Endodermal cell (in vitro differentiated cells): ENCODE measurements at regions not wholly inside any gene's neighbourhood (a gene's known extent, or its start where the extent isn't known, plus 50 kb on each side); places are given as distances from the start of the nearest gene placed in this dataset.

Source experiments
- DNase-seq: peaks from one replicate; pipeline ENCODE4 v3.0.0-alpha.2; 2017
- H3K27ac ChIP-seq: 2 replicates; pipeline ENCODE4 v1.5.1; 2013; ENCODE audit warnings: mild to moderate bottlenecking, low read depth, low read length, moderate library complexity
- H3K27me3 ChIP-seq: 2 replicates; pipeline ENCODE4 v1.6.1; 2013; ENCODE audit warnings: mild to moderate bottlenecking, low read length, moderate library complexity; ENCODE audit not compliant: insufficient read depth, control insufficient read depth, poor library complexity, severe bottlenecking
- H3K36me3 ChIP-seq: 2 replicates; pipeline ENCODE4 v1.7.0; 2013; ENCODE audit warnings: mild to moderate bottlenecking, low read length, moderate library complexity; ENCODE audit not compliant: control insufficient read depth, insufficient read depth
- H3K4me1 ChIP-seq: one replicate; pipeline ENCODE4 v1.7.0; 2013; ENCODE audit warnings: low read length; ENCODE audit not compliant: control insufficient read depth, insufficient read depth
- H3K4me3 ChIP-seq: 2 replicates; pipeline ENCODE4 v1.5.1; 2013; ENCODE audit warnings: mild to moderate bottlenecking, low read length, moderate library complexity
- H3K9ac ChIP-seq: 2 replicates; pipeline ENCODE4 v1.6.1; 2013; ENCODE audit warnings: mild to moderate bottlenecking, low read length, moderate library complexity; ENCODE audit not compliant: poor library complexity, severe bottlenecking; ENCODE audit errors: extremely low read depth
- H3K9me3 ChIP-seq: 2 replicates; pipeline ENCODE4 v1.6.1; 2013; ENCODE audit warnings: mild to moderate bottlenecking, low read length, moderate library complexity; ENCODE audit not compliant: control insufficient read depth
- H3K27ac Mint-ChIP-seq: 2 replicates; pipeline ENCODE4 v1.8.0; 2020; ENCODE audit warnings: mixed read lengths
- H3K27me3 Mint-ChIP-seq: 2 replicates; pipeline ENCODE4 v1.8.0; 2021; ENCODE audit warnings: mild to moderate bottlenecking, mixed read lengths; ENCODE audit not compliant: insufficient read depth
- H3K36me3 Mint-ChIP-seq: 2 replicates; pipeline ENCODE4 v1.8.0; 2020; ENCODE audit warnings: low read depth, mixed read lengths
- H3K4me1 Mint-ChIP-seq: 2 replicates; pipeline ENCODE4 v1.8.0; 2020; ENCODE audit warnings: mixed read lengths
- H3K4me3 Mint-ChIP-seq: 2 replicates; pipeline ENCODE4 v1.8.0; 2020; ENCODE audit warnings: mild to moderate bottlenecking, moderate library complexity, mixed read lengths
- H3K9me3 Mint-ChIP-seq: 2 replicates; pipeline ENCODE4 v1.8.0; 2020; ENCODE audit warnings: mild to moderate bottlenecking, mixed read lengths
- WGBS, 2 experiments: methylation state at CpG; one replicate each; pipeline versions ENCODE4 v1.1.5 to v1.1.7; 2013; ENCODE audit warnings: missing lambda C conversion rate in 2 of 2, mixed read lengths in 1 of 2; ENCODE audit not compliant: insufficient coverage in 1 of 2, insufficient read length in 1 of 2; 5-methylcytosine and 5-hydroxymethylcytosine counted together
- TF ChIP-seq, protein P1 (sequence below): fragments of 200-600 bp; sonication (generic); conservative IDR thresholded peaks from 2 replicates; pipeline ENCODE4 v1.5.0; 2021; ENCODE audit warnings: antibody characterized with exemption, mild to moderate bottlenecking

DNA sequence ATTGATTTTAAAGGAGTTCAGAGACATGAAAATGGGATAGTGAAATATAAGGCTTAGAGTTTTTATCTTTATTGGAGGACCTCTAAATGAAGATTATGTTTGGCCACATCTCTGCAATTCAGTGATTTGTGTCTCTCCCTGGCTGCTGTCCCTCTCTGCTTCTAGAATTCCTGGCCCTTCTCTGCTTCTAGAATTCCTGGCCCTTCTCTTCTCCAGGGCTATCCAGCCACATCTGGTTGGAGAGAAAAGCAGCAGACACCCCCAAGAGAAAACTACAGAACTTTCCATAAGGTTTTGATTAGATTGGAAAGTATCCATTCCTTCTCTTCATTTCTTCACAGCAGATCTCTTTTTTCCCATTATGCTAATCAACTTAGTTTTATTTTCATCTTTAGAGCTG lies 135.5 kb downstream of the NPY start:
- Histone ChIP-seq H3K9me3 (no peaks in the 10 kb centered on the region), H3K36me3 (no peaks in the 10 kb centered on the region), H3K4me3 (no peak overlapping the region), H3K27me3 (no peaks in the 10 kb centered on the region), H3K27ac (no peak overlapping the region), H3K4me1 (no peaks in the 10 kb centered on the region), H3K9ac (no peak overlapping the region)
- H3K4me3 Mint-ChIP-seq, result no peak overlapping the region
- no peak for DNase-seq
- TF ChIP-seq, protein P1, sequence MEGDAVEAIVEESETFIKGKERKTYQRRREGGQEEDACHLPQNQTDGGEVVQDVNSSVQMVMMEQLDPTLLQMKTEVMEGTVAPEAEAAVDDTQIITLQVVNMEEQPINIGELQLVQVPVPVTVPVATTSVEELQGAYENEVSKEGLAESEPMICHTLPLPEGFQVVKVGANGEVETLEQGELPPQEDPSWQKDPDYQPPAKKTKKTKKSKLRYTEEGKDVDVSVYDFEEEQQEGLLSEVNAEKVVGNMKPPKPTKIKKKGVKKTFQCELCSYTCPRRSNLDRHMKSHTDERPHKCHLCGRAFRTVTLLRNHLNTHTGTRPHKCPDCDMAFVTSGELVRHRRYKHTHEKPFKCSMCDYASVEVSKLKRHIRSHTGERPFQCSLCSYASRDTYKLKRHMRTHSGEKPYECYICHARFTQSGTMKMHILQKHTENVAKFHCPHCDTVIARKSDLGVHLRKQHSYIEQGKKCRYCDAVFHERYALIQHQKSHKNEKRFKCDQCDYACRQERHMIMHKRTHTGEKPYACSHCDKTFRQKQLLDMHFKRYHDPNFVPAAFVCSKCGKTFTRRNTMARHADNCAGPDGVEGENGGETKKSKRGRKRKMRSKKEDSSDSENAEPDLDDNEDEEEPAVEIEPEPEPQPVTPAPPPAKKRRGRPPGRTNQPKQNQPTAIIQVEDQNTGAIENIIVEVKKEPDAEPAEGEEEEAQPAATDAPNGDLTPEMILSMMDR, result no peak
- no peak overlapping the region for H3K27ac Mint-ChIP-seq
- H3K4me1 Mint-ChIP-seq, result no peaks in the 10 kb centered on the region
- H3K36me3 Mint-ChIP-seq, result no peaks in the 10 kb centered on the region
- H3K9me3 Mint-ChIP-seq, result no peaks in the 10 kb centered on the region
- H3K27me3 Mint-ChIP-seq, result peaks cover 6% of the 10 kb centered on the region

GRCh38 chr7:24422441-24423010 lies 138.5 kb downstream of the NPY start:
- no peak for DNase-seq
- Histone ChIP-seq H3K4me3 (no peak overlapping the region), H3K36me3 (no peaks in the 10 kb centered on the region), H3K27me3 (no peaks in the 10 kb centered on the region), H3K27ac (peak overlapping the region; percentile 60), H3K9ac (no peak overlapping the region), H3K4me1 (no peaks in the 10 kb centered on the region), H3K9me3 (peaks cover 17% of the 10 kb centered on the region)
- H3K27ac Mint-ChIP-seq, result no peak overlapping the region
- H3K36me3 Mint-ChIP-seq, result no peaks in the 10 kb centered on the region
- peaks cover 18% of the 10 kb centered on the region for H3K9me3 Mint-ChIP-seq
- H3K4me3 Mint-ChIP-seq, result no peak overlapping the region
- TF ChIP-seq, protein P1, result no peak
- peaks cover 2% of the 10 kb centered on the region for H3K27me3 Mint-ChIP-seq
- H3K4me1 Mint-ChIP-seq, result peaks cover 9% of the 10 kb centered on the region
- WGBS, 2 experiments, result 76 to 84% methylated on average over 3 to 4 of the region's 4 CpGs

DNA sequence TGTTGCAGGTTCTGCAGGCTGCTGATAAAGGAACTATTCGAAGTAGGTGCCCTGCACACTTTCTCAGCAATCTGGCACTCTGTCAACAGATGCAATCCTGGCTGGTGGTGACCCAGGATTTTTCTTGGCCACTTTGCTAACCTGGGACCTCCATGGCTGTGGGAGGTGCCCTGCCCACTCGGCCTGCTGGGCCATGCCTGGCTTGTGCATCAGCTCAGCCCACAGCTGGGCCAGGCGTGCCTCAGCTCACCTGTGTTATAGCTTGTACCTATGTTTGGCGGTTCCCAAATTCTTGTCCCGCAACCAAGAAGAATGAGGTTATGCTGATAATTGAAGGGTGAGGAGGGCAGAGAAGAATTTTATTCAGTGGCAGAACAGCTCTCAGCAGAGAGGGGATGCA lies 141.7 kb downstream of the NPY start:
- TF ChIP-seq, protein P1, result no peak
- H3K36me3 Mint-ChIP-seq, result no peaks in the 10 kb centered on the region
- H3K27me3 Mint-ChIP-seq, result peaks cover 2% of the 10 kb centered on the region
- H3K4me3 ChIP-seq, result peak overlapping the region; percentile 24
- H3K27ac ChIP-seq, result no peak overlapping the region
- no peak overlapping the region for H3K27ac Mint-ChIP-seq
- 84 to 89% methylated on average over 2 to 5 of the region's 5 CpGs for WGBS, 2 experiments
- peaks cover 18% of the 10 kb centered on the region for H3K9me3 Mint-ChIP-seq
- H3K9ac ChIP-seq, result no peak overlapping the region
- no peaks in the 10 kb centered on the region for H3K27me3 ChIP-seq
- no peak for DNase-seq
- peaks cover 17% of the 10 kb centered on the region for H3K9me3 ChIP-seq
- H3K36me3 ChIP-seq, result no peaks in the 10 kb centered on the region
- no peak overlapping the region for H3K4me3 Mint-ChIP-seq
- no peaks in the 10 kb centered on the region for H3K4me1 ChIP-seq
- peaks cover 10% of the 10 kb centered on the region for H3K4me1 Mint-ChIP-seq
